ENCODE measurements at regions not wholly inside any gene's neighbourhood (a gene's known extent, or its start where the extent isn't known, plus 50 kb on each side); places are given as distances from the start of the nearest gene placed in this dataset.

DNA sequence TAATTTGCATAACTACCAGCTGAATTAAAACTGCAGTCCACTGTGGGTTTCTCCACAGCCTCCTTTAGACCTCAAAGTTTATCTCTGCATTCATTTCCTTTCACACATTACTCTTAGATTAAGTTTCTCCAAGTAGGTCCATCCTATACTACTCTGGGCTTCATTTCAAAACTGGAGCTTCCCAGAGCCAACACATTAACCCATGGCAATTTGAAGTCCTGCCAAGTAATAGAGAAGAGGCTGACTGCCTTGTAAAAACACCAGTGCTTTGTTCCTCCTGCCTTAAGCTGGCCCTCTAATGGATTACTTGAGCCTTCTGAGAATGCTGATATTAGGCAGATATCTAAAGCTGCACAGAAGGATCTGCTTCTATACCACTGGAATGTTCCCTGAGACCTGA lies 997.2 kb upstream of the SLIT2 start:
- Histone ChIP-seq H3K4me1 (ENCODE audit: control insufficient read depth in 1 of 2, insufficient read depth in 2 of 2, low read length in 2 of 2) (no peaks in the 10 kb centered on the region), H3K27me3 (ENCODE audit: low read depth, low read length) (no peaks in the 10 kb centered on the region), H3K4me3 (ENCODE audit: low read depth in 1 of 2, low read length in 2 of 2) (no peak overlapping the region), H3K36me3 (ENCODE audit: control insufficient read depth in 1 of 2, insufficient read depth in 2 of 2, low read length in 2 of 2) (no peaks in the 10 kb centered on the region), H3K9me3 (ENCODE audit: control insufficient read depth in 1 of 2, low read length in 2 of 2) (peaks cover 2 to 7% of the 10 kb centered on the region in 2 donors), H3K27ac (ENCODE audit: low read length) (no peak overlapping the region)

DNA sequence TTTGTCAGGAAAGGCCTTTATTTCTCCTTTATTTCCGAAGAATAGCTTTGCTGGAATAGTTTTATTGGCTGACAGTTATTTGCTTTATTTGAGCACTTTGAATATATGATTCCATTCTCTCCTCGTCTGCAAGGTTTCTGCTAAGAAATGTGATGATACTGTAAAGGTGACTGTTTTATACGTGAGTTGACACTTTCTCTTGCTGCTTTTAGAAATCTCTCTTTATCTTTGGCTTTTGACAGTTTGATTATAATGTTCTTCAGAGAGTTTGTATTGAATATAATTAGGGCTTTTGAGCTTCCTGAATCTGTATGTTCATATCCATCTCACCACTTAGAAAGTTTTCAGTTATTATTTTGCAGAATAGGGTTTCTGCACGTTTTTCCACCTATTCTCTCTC lies 1003.7 kb upstream of the SLIT2 start:
- no peaks in the 10 kb centered on the region for H3K27me3 ChIP-seq (ENCODE audit: low read depth, low read length)
- no peaks in the 10 kb centered on the region for H3K9me3 ChIP-seq (ENCODE audit: control insufficient read depth in 1 of 2, low read length in 2 of 2)
- H3K27ac ChIP-seq (ENCODE audit: low read length): no peak overlapping the region
- H3K4me3 ChIP-seq (ENCODE audit: low read depth in 1 of 2, low read length in 2 of 2): no peak overlapping the region
- H3K36me3 ChIP-seq (ENCODE audit: control insufficient read depth in 1 of 2, insufficient read depth in 2 of 2, low read length in 2 of 2): no peaks in the 10 kb centered on the region
- H3K4me1 ChIP-seq (ENCODE audit: control insufficient read depth in 1 of 2, insufficient read depth in 2 of 2, low read length in 2 of 2): no peaks in the 10 kb centered on the region

DNA sequence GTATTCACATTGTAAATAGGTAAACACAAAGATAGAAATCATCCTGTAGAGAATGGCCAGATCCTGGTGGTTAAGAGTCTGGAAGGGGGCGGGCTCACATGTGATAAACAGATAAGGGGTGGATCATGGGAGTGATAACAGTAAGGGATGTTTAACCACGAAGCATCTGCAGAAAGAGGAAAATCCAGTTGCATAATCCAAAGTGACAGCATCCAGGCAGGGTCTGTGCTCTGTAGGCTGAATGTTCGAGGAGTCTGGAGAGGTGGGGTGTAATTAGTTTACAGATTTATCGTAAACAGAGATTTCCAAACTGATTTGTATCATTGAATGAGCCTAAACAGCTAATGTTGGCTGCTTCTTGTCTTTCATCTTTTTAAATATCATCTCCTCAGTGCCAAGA lies 1009.8 kb upstream of the SLIT2 start:
- H3K27me3 ChIP-seq (ENCODE audit: low read depth, low read length): no peaks in the 10 kb centered on the region
- no peak overlapping the region for H3K4me3 ChIP-seq (ENCODE audit: low read depth in 1 of 2, low read length in 2 of 2)
- no peak overlapping the region for H3K27ac ChIP-seq (ENCODE audit: low read length)
- H3K9me3 ChIP-seq (ENCODE audit: control insufficient read depth in 1 of 2, low read length in 2 of 2): no peaks in the 10 kb centered on the region
- H3K36me3 ChIP-seq (ENCODE audit: control insufficient read depth in 1 of 2, insufficient read depth in 2 of 2, low read length in 2 of 2): no peaks in the 10 kb centered on the region
- H3K4me1 ChIP-seq (ENCODE audit: control insufficient read depth in 1 of 2, insufficient read depth in 2 of 2, low read length in 2 of 2): no peaks in the 10 kb centered on the region

DNA sequence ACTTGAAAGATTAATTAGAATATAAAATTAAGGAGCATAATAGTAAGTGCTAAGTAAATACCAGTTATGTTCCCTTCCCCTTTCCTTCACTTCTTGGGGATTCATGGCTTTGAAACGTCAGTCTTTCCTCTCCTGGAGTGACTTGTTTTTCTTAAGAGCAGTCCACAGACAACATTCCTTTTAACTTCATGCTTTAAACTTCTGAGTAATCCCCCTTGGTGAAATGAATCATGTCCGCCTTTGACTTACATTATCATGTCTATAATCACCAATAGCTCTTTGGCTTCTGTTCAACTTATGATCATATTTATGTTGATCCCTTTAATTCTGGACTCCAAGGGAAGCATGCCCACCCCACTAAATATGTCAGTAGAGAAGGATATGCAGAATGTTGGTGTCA lies 1012.1 kb upstream of the SLIT2 start:
- Histone ChIP-seq H3K27me3 (ENCODE audit: low read depth, low read length) (no peaks in the 10 kb centered on the region), H3K27ac (ENCODE audit: low read length) (no peak overlapping the region), H3K36me3 (ENCODE audit: control insufficient read depth in 1 of 2, insufficient read depth in 2 of 2, low read length in 2 of 2) (no peaks in the 10 kb centered on the region), H3K9me3 (ENCODE audit: control insufficient read depth in 1 of 2, low read length in 2 of 2) (no peaks in the 10 kb centered on the region), H3K4me1 (ENCODE audit: control insufficient read depth in 1 of 2, insufficient read depth in 2 of 2, low read length in 2 of 2) (no peaks in the 10 kb centered on the region), H3K4me3 (ENCODE audit: low read depth in 1 of 2, low read length in 2 of 2) (no peak overlapping the region)

DNA sequence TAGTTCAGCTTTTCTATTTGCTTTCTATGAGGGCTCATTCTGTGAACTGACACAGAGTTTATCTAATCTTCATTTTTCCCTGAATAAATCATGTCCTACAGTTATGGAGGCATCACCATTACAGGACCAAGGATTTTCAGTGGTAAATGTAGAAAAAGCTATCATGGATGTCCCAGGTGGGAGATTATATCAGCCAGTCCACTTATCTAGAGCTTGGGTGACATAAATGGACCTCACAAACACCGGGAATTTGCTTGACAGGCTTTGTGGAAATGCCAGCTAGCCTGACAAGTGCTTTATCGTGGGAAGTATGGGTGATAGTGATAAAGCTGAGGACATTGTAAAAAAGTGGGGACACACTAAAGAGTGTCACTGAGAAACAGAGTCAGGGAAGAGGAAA lies 1015.2 kb upstream of the SLIT2 start:
- Histone ChIP-seq H3K4me1 (ENCODE audit: control insufficient read depth in 1 of 2, insufficient read depth in 2 of 2, low read length in 2 of 2) (no peaks in the 10 kb centered on the region), H3K4me3 (ENCODE audit: low read depth in 1 of 2, low read length in 2 of 2) (no peak overlapping the region), H3K36me3 (ENCODE audit: control insufficient read depth in 1 of 2, insufficient read depth in 2 of 2, low read length in 2 of 2) (no peaks in the 10 kb centered on the region), H3K9me3 (ENCODE audit: control insufficient read depth in 1 of 2, low read length in 2 of 2) (no peaks in the 10 kb centered on the region), H3K27me3 (ENCODE audit: low read depth, low read length) (no peaks in the 10 kb centered on the region), H3K27ac (ENCODE audit: low read length) (no peak overlapping the region)

DNA sequence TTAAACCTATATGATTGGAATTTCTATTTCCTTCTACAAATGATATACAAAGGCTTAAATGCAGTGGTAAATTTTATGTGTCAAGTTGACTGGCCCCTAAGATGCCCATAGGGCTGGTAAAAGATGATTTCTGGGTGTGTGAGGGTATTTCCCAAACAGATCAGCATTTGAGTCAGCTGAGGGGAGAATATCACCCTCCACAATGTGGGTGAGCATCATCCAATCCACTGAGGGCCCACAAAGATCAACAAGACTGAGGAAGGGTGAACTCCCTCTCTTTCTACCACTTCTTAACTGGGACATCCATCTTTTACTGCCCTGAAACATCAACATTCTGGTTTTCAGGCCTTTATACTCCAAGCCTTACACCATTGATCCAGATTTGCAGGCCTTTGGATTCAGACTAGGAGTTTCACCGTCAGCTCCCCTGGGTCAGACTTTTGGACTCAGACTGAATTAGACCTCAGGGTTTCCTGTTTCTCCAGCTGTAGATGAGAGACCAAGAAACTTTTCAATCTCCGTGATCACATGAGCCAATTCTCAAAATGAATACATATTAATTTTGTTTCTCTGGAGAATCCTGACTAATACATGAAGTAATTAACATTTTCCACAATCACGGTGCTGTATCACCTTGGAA lies 1020.7 kb upstream of the SLIT2 start:
- H3K36me3 ChIP-seq (ENCODE audit: control insufficient read depth in 1 of 2, insufficient read depth in 2 of 2, low read length in 2 of 2): no peaks in the 10 kb centered on the region
- no peaks in the 10 kb centered on the region for H3K9me3 ChIP-seq (ENCODE audit: control insufficient read depth in 1 of 2, low read length in 2 of 2)
- H3K27me3 ChIP-seq (ENCODE audit: low read depth, low read length): no peaks in the 10 kb centered on the region
- H3K4me1 ChIP-seq (ENCODE audit: control insufficient read depth in 1 of 2, insufficient read depth in 2 of 2, low read length in 2 of 2): no peaks in the 10 kb centered on the region
- no peak overlapping the region for H3K27ac ChIP-seq (ENCODE audit: low read length)
- H3K4me3 ChIP-seq (ENCODE audit: low read depth in 1 of 2, low read length in 2 of 2): no peak overlapping the region

DNA sequence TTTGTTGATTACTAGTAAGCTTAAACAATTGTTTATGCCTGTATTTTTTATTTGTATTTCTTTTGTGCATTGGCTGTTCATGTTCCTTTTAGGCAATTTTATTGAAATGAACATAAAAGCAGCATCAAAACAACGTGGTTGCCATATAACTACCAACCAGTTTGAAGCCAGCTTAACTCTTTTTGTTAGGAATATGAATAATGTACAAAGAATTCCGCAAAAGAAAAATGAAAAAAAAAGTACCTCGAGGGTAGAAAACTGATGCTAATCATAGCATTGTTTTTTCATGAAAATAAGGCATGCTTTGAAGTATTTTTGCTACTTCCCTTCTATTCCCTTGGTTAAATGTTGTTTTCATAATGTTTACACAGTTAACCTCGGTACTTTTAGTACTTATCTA lies 1024.0 kb upstream of the SLIT2 start:
- Histone ChIP-seq H3K4me3 (ENCODE audit: low read depth in 1 of 2, low read length in 2 of 2) (no peak overlapping the region), H3K36me3 (ENCODE audit: control insufficient read depth in 1 of 2, insufficient read depth in 2 of 2, low read length in 2 of 2) (no peaks in the 10 kb centered on the region), H3K9me3 (ENCODE audit: control insufficient read depth in 1 of 2, low read length in 2 of 2) (no peaks in the 10 kb centered on the region), H3K27ac (ENCODE audit: low read length) (no peak overlapping the region), H3K27me3 (ENCODE audit: low read depth, low read length) (no peaks in the 10 kb centered on the region), H3K4me1 (ENCODE audit: control insufficient read depth in 1 of 2, insufficient read depth in 2 of 2, low read length in 2 of 2) (no peaks in the 10 kb centered on the region)

DNA sequence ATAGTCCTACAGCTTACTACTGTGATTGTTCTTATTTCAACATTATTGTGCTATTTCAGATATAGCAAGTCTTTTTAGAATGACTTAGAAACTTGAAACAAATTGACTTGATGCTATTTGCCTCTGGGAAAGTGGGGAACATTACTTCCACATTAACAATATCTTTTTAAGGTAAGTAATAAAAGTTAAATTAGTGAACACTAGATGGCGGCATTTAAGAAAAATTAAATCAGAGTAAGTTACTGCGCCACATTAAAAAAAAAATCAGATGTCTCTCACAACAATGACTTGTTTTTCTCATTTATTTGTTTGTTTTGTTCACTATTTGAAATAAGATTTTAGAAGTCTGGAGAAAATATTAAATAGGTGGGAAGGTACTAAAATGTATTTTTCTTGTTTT lies 1026.9 kb upstream of the SLIT2 start:
- H3K9me3 ChIP-seq (ENCODE audit: control insufficient read depth in 1 of 2, low read length in 2 of 2): no peaks in the 10 kb centered on the region
- H3K4me1 ChIP-seq (ENCODE audit: control insufficient read depth in 1 of 2, insufficient read depth in 2 of 2, low read length in 2 of 2): no peaks in the 10 kb centered on the region
- no peaks in the 10 kb centered on the region for H3K36me3 ChIP-seq (ENCODE audit: control insufficient read depth in 1 of 2, insufficient read depth in 2 of 2, low read length in 2 of 2)
- no peak overlapping the region for H3K4me3 ChIP-seq (ENCODE audit: low read depth in 1 of 2, low read length in 2 of 2)
- no peaks in the 10 kb centered on the region for H3K27me3 ChIP-seq (ENCODE audit: low read depth, low read length)
- H3K27ac ChIP-seq (ENCODE audit: low read length): no peak overlapping the region

DNA sequence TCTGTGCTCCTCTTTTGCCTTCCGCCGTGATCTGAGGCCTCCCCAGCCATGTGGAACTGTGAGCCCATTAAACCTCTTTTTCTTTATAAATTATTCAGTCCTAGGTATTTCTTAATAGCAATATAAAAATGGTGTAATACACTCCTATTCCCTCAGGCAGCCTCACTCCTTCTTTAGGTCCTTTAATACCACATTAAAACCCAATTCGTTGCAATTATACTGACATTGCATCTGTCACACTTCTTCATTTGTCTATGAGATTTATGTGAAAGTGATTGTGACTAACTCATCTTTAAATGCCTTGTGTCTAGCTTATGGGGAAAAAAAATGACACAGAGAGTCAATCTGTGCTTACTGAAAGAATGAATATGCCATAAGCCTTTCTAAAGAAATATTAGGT lies 1035.2 kb upstream of the SLIT2 start:
- no peaks in the 10 kb centered on the region for H3K36me3 ChIP-seq (ENCODE audit: control insufficient read depth in 1 of 2, insufficient read depth in 2 of 2, low read length in 2 of 2)
- peaks cover 0 to 3% of the 10 kb centered on the region in 2 donors for H3K4me1 ChIP-seq (ENCODE audit: control insufficient read depth in 1 of 2, insufficient read depth in 2 of 2, low read length in 2 of 2)
- H3K27me3 ChIP-seq (ENCODE audit: low read depth, low read length): no peaks in the 10 kb centered on the region
- no peak overlapping the region for H3K4me3 ChIP-seq (ENCODE audit: low read depth in 1 of 2, low read length in 2 of 2)
- no peaks in the 10 kb centered on the region for H3K9me3 ChIP-seq (ENCODE audit: control insufficient read depth in 1 of 2, low read length in 2 of 2)
- H3K27ac ChIP-seq (ENCODE audit: low read length): no peak overlapping the region

DNA sequence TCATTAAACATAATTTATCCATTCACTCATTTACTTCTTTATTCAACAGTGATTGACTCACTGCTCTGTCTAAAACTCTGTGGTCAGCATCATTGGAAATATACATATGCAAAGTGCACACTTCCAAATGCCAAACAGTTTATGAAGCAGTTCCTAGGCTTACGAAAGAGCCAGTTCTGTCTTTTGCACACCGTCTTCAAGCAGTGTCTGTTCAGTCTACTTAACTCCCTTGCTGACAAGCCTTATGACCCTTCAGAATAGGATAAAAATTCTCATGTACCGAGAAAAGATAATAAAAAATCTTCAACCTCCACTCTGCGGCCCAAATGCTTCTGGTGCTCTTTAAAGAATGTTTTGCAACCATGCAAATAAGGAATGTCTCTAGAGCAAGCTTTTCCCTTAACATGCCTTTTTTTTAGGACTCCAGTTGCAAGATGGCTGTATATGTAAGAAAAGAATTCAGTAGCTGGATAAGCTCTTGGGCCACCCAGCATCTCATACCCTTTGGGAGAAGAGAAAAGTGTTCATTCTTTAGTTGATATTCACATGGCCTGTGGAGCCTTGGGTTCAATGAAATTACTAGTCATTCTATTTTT lies 1037.0 kb upstream of the SLIT2 start:
- Histone ChIP-seq H3K36me3 (ENCODE audit: control insufficient read depth in 1 of 2, insufficient read depth in 2 of 2, low read length in 2 of 2) (no peaks in the 10 kb centered on the region), H3K9me3 (ENCODE audit: control insufficient read depth in 1 of 2, low read length in 2 of 2) (no peaks in the 10 kb centered on the region), H3K27me3 (ENCODE audit: low read depth, low read length) (no peaks in the 10 kb centered on the region), H3K4me3 (ENCODE audit: low read depth in 1 of 2, low read length in 2 of 2) (no peak overlapping the region), H3K27ac (ENCODE audit: low read length) (no peak overlapping the region), H3K4me1 (ENCODE audit: control insufficient read depth in 1 of 2, insufficient read depth in 2 of 2, low read length in 2 of 2) (peaks cover 0 to 3% of the 10 kb centered on the region in 2 donors)

DNA sequence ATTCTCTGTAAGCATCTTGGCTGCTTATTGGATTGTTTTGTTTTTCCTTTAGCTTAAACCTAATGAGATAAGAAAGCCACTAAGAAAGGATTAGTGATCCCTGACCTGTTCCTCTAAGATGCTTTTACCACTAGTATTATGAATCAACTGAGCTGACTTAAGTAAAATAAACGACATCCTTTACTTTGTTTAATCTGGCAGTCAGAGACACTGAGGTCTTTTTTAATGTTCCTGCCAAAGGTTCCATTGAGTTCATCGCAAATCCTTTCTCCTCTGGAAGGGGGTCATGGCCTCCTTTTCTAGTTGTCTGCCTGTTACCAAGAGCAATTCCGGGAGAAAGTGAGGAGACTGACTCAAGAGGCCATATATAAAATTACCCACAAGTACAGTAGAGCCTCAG lies 1038.3 kb upstream of the SLIT2 start:
- H3K36me3 ChIP-seq (ENCODE audit: control insufficient read depth in 1 of 2, insufficient read depth in 2 of 2, low read length in 2 of 2): no peaks in the 10 kb centered on the region

DNA sequence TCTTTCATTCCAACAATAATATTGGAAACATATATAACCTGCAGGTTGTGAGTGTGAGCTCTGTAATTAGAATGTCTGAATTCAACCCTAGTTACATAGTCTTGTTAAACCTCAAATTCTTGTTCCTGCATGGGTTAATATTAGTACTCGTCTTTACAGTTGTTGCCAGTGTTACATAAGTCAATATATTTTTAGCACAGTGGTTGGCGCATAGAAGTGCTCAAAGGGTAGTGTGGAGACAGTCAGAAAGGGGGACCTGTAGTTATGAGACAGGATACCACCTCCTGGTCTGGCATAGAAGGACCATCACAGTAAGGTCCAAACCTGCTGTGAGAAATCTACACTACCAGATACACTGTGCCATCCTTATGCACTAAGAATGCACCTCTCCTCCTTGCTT lies 1045.9 kb upstream of the SLIT2 start:
- H3K4me3 ChIP-seq (ENCODE audit: low read depth in 1 of 2, low read length in 2 of 2): no peak overlapping the region
- no peaks in the 10 kb centered on the region for H3K36me3 ChIP-seq (ENCODE audit: control insufficient read depth in 1 of 2, insufficient read depth in 2 of 2, low read length in 2 of 2)
- no peaks in the 10 kb centered on the region for H3K27me3 ChIP-seq (ENCODE audit: low read depth, low read length)
- no peak overlapping the region for H3K27ac ChIP-seq (ENCODE audit: low read length)
- H3K4me1 ChIP-seq (ENCODE audit: control insufficient read depth in 1 of 2, insufficient read depth in 2 of 2, low read length in 2 of 2): no peaks in the 10 kb centered on the region
- H3K9me3 ChIP-seq (ENCODE audit: control insufficient read depth in 1 of 2, low read length in 2 of 2): no peaks in the 10 kb centered on the region

More for the DNA sequence above, 1038.3 kb upstream of the SLIT2 start:
- no peaks in the 10 kb centered on the region for H3K9me3 ChIP-seq (ENCODE audit: control insufficient read depth in 1 of 2, low read length in 2 of 2)
- H3K27me3 ChIP-seq (ENCODE audit: low read depth, low read length): no peaks in the 10 kb centered on the region
- no peak overlapping the region for H3K4me3 ChIP-seq (ENCODE audit: low read depth in 1 of 2, low read length in 2 of 2)
- H3K27ac ChIP-seq (ENCODE audit: low read length): no peak overlapping the region
- peaks cover 0 to 3% of the 10 kb centered on the region in 2 donors for H3K4me1 ChIP-seq (ENCODE audit: control insufficient read depth in 1 of 2, insufficient read depth in 2 of 2, low read length in 2 of 2)

Measured in muscle layer of duodenum (tissue), 2 donors.